Mesothelial cell of epicardium (in vitro differentiated cells): ENCODE measurements at regions not wholly inside any gene's neighbourhood (a gene's known extent, or its start where the extent isn't known, plus 50 kb on each side); places are given as distances from the start of the nearest gene placed in this dataset.

Experiments
- DNase-seq, 2 experiments: peaks; one replicate each; pipeline ENCODE4 v3.0.0; 2021; ENCODE audit warnings: low spot score in 2 of 2; ENCODE audit not compliant: unreplicated experiment in 2 of 2
- H3K27ac Mint-ChIP-seq: 2 replicates; pipeline ENCODE4 v1.8.0; 2021; ENCODE audit warnings: mixed read lengths
- H3K27me3 Mint-ChIP-seq: 2 replicates; pipeline ENCODE4 v1.8.0; 2021; ENCODE audit warnings: low read depth, mixed read lengths
- H3K36me3 Mint-ChIP-seq: 2 replicates; pipeline ENCODE4 v1.8.0; 2021; ENCODE audit warnings: mixed read lengths
- H3K4me1 Mint-ChIP-seq: 2 replicates; pipeline ENCODE4 v1.8.0; 2021; ENCODE audit warnings: mixed read lengths
- H3K4me3 Mint-ChIP-seq: 2 replicates; pipeline ENCODE4 v1.8.0; 2021; ENCODE audit warnings: mild to moderate bottlenecking, moderate library complexity, mixed read lengths
- H3K9me3 Mint-ChIP-seq: 2 replicates; pipeline ENCODE4 v1.8.0; 2021; ENCODE audit warnings: mixed read lengths
- CTCF ChIP-seq: fragments of 200-600 bp; sonication (generic); IDR thresholded peaks from one replicate; pipeline ENCODE4 v1.5.0; 2021; ENCODE audit warnings: antibody characterized with exemption; ENCODE audit not compliant: unreplicated experiment

- TF ChIP-seq CTCF, result no peak
- H3K4me3 Mint-ChIP-seq, result no peak overlapping the region
- no peaks in the 10 kb centered on the region for H3K4me1 Mint-ChIP-seq
- H3K9me3 Mint-ChIP-seq, result peaks cover 4% of the 10 kb centered on the region
- peaks cover 2% of the 10 kb centered on the region for H3K27me3 Mint-ChIP-seq
- no peak overlapping the region for H3K27ac Mint-ChIP-seq
- DNase-seq, result no peak
- no peaks in the 10 kb centered on the region for H3K36me3 Mint-ChIP-seq
Observed at GRCh38 chr5:18091758-18092157, 457.5 kb downstream of the TAF11L14 start.

- no peaks in the 10 kb centered on the region for H3K9me3 Mint-ChIP-seq
- H3K4me3 Mint-ChIP-seq, result no peak overlapping the region
Observed at GRCh38 chr5:18095061-18095460, 460.8 kb downstream of the TAF11L14 start.

GRCh38 chr5:18097817-18098216 is 463.6 kb downstream of the TAF11L14 start:
- Mint-ChIP-seq H3K27me3 (peaks cover 2% of the 10 kb centered on the region), H3K9me3 (no peaks in the 10 kb centered on the region), H3K27ac (no peak overlapping the region)

More at GRCh38 chr5:18095061-18095460, 460.8 kb downstream of the TAF11L14 start:
- Mint-ChIP-seq H3K4me1 (peaks cover 14% of the 10 kb centered on the region), H3K36me3 (no peaks in the 10 kb centered on the region), H3K27ac (no peak overlapping the region), H3K27me3 (peaks cover 2% of the 10 kb centered on the region)
- no peak for DNase-seq
- TF ChIP-seq CTCF, result no peak

DNA sequence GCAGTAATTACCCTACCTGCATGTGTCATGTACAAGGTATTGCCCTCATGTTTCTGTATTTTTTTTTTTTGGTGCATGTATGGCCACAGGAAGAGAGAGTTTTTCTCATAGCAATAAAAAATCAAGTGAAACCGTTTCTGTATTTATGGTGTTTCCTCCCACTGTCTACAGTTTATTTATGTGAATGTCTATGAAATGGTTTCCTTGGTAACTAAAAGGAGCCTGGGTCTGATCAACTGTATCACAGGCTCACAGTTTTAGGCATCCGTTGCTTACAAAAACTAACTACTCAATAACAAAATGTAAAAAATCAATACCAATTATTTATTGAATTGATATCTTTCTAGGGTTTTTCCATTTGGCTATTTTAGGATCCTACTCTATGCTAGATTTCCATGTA is 464.4 kb downstream of the TAF11L14 start:
- Mint-ChIP-seq H3K27ac (no peak overlapping the region), H3K4me1 (peaks cover 14% of the 10 kb centered on the region), H3K9me3 (no peaks in the 10 kb centered on the region), H3K36me3 (no peaks in the 10 kb centered on the region), H3K27me3 (peaks cover 2% of the 10 kb centered on the region), H3K4me3 (no peak overlapping the region)
- no peak for TF ChIP-seq CTCF
- DNase-seq, result no peak

More at GRCh38 chr5:18097817-18098216, 463.6 kb downstream of the TAF11L14 start:
- H3K36me3 Mint-ChIP-seq, result no peaks in the 10 kb centered on the region
- TF ChIP-seq CTCF, result no peak
- no peak overlapping the region for H3K4me3 Mint-ChIP-seq
- H3K4me1 Mint-ChIP-seq, result peaks cover 14% of the 10 kb centered on the region
- DNase-seq, result no peak

DNA sequence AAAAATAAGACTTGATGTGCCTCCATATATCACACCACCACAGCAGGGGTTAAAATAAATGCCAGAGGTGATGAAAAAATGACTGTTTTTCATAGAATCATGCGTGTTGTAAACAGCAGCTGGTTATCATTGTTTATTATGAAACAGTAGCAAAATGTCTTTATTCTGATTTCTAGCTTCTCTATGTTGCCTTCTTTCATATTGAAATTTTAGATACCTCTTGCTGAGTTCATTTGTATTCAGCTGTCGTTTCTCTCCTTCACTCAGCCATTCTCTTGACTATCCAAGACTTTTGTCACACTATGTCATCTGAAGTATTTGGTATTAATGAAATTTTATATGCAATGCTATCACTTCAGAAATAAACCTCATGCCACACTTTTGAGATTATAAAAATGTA is 465.0 kb downstream of the TAF11L14 start:
- H3K4me3 Mint-ChIP-seq, result no peak overlapping the region
- peaks cover 14% of the 10 kb centered on the region for H3K4me1 Mint-ChIP-seq

More for the DNA sequence above, 465.0 kb downstream of the TAF11L14 start:
- no peak for TF ChIP-seq CTCF
- no peaks in the 10 kb centered on the region for H3K9me3 Mint-ChIP-seq
- peaks cover 2% of the 10 kb centered on the region for H3K27me3 Mint-ChIP-seq
- no peak for DNase-seq
- no peaks in the 10 kb centered on the region for H3K36me3 Mint-ChIP-seq
- no peak overlapping the region for H3K27ac Mint-ChIP-seq
